ENCODE measurements at regions not wholly inside any gene's neighbourhood (a gene's known extent, or its start where the extent isn't known, plus 50 kb on each side); places are given as distances from the start of the nearest gene placed in this dataset.

DNA sequence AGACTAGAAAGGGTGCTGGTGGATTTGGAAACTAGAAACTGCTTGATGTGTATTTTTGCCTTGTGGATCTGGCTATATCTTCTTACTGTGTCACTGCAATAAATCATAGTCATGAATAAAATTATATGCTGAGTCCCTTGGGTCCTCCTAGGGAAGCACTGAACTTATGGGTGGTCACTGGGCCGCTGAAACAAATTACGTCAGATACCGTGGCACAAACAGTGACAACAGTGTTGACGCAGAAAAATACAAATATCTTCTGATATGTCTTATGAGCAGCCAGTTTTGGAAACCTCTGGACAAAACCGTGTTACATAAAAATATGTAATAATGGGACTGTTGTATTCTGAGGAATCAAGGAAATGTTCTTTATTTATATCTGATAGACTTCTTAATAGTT lies 260.1 kb upstream of the SORCS1 start:
- TF ChIP-seq, protein P1, sequence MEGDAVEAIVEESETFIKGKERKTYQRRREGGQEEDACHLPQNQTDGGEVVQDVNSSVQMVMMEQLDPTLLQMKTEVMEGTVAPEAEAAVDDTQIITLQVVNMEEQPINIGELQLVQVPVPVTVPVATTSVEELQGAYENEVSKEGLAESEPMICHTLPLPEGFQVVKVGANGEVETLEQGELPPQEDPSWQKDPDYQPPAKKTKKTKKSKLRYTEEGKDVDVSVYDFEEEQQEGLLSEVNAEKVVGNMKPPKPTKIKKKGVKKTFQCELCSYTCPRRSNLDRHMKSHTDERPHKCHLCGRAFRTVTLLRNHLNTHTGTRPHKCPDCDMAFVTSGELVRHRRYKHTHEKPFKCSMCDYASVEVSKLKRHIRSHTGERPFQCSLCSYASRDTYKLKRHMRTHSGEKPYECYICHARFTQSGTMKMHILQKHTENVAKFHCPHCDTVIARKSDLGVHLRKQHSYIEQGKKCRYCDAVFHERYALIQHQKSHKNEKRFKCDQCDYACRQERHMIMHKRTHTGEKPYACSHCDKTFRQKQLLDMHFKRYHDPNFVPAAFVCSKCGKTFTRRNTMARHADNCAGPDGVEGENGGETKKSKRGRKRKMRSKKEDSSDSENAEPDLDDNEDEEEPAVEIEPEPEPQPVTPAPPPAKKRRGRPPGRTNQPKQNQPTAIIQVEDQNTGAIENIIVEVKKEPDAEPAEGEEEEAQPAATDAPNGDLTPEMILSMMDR (IDR thresholded peaks at IDR 0.05; ENCODE audit: low read depth, low read length, missing input control), result no peak
- no peak for TF ChIP-seq YY1 (IDR thresholded peaks at IDR 0.05)
- no peak for TF ChIP-seq ATF3 (IDR thresholded peaks at IDR 0.05)

Measured in liver (tissue), 3 donors.